DND-41 (cell line): ENCODE measurements at regions not wholly inside any gene's neighbourhood (a gene's known extent, or its start where the extent isn't known, plus 50 kb on each side); places are given as distances from the start of the nearest gene placed in this dataset.

ENCODE experiments used
- ATAC-seq: fragments of 200-7000 bp; cut with Tn5 transposase; 3 replicates; pipeline ENCODE4 v1.9.1; 2021; ENCODE audit warnings: low read depth; ENCODE audit not compliant: insufficient read depth
- DNase-seq: peaks from one replicate; pipeline ENCODE4 v3.0.0-alpha.2; 2020
- H2AFZ ChIP-seq: 2 replicates; pipeline ENCODE4 v1.6.0; 2012; ENCODE audit warnings: low read depth, low read length
- H3K27ac ChIP-seq: 2 replicates; pipeline ENCODE4 v1.5.1; 2012; ENCODE audit warnings: low read length, inconsistent platforms
- H3K27me3 ChIP-seq: fragments of 200-600 bp; sonication (generic); 2 replicates; pipeline ENCODE4 v1.6.0; 2012; ENCODE audit warnings: low read length, mild to moderate bottlenecking, inconsistent platforms; ENCODE audit not compliant: insufficient read depth, poor library complexity
- H3K36me3 ChIP-seq: 2 replicates; pipeline ENCODE4 v1.5.1; 2012; ENCODE audit warnings: low read length, inconsistent platforms; ENCODE audit not compliant: insufficient read depth
- H3K4me1 ChIP-seq: 2 replicates; pipeline ENCODE4 v1.5.1; 2012; ENCODE audit warnings: mild to moderate bottlenecking, low read length; ENCODE audit not compliant: insufficient read depth
- H3K4me2 ChIP-seq: 2 replicates; pipeline ENCODE4 v1.6.0; 2012; ENCODE audit warnings: mild to moderate bottlenecking, moderate library complexity, low read length, inconsistent platforms; ENCODE audit not compliant: insufficient read depth
- H3K4me3 ChIP-seq, 2 experiments: fragments of 200-600 bp in 1 of 2; shearing (Covaris generic) in 1 of 2; 2 replicates each; pipeline ENCODE4 v1.5.1; 2012 to 2016; ENCODE audit warnings: inconsistent platforms in 2 of 2, low read length in 2 of 2, mild to moderate bottlenecking in 2 of 2, low read depth in 1 of 2, moderate library complexity in 1 of 2
- H3K79me2 ChIP-seq: 2 replicates; pipeline ENCODE4 v1.6.0; 2012; ENCODE audit warnings: low read length, inconsistent platforms; ENCODE audit not compliant: insufficient read depth
- H3K9ac ChIP-seq: 2 replicates; pipeline ENCODE4 v1.6.0; 2012; ENCODE audit warnings: low read depth, mild to moderate bottlenecking, inconsistent platforms, low read length, moderate library complexity
- H3K9me3 ChIP-seq: 2 replicates; pipeline ENCODE4 v1.5.1; 2012; ENCODE audit warnings: low read length, moderate library complexity, mild to moderate bottlenecking, inconsistent platforms; ENCODE audit not compliant: insufficient read depth, severe bottlenecking
- H4K20me1 ChIP-seq: 2 replicates; pipeline ENCODE4 v1.6.0; 2012; ENCODE audit warnings: low read length; ENCODE audit not compliant: insufficient read depth
- EZH2 ChIP-seq: IDR thresholded peaks from 3 replicates; pipeline ENCODE4 v1.6.1; 2012; ENCODE audit warnings: borderline replicate concordance, low read depth, mild to moderate bottlenecking, moderate library complexity, low read length, inconsistent platforms; ENCODE audit not compliant: severe bottlenecking
- TF ChIP-seq, protein P1 (sequence below): IDR thresholded peaks from 2 replicates; pipeline ENCODE4 v1.5.1; 2012; ENCODE audit warnings: borderline replicate concordance, low read length, moderate library complexity, mild to moderate bottlenecking; ENCODE audit not compliant: poor library complexity, severe bottlenecking; ENCODE audit errors: extremely low read depth

DNA sequence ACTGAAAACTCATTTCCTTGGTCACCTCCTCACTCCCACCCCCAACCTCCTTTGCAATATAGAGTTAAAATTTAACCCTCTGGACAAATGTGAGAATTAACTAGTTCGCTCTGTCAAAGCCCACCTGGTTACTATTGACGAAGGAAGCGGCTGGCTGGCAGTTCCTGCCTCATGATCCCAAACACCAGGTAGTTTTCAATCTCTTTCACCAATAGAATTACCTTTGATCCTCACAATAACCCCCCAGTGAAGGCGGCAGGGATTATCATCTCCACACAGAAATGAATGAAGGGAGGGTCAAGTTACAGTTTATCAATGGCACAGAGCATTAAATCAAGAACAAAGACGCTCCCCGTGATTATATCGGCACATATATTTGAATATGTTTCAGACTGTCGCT, 65.7 kb upstream of the TTC29 start:
- H3K4me3 ChIP-seq, result no peak overlapping the region
- DNase-seq (no peak), ATAC-seq (no peak)
- H3K79me2 ChIP-seq, result no peaks in the 10 kb centered on the region
- no peaks in the 10 kb centered on the region for H4K20me1 ChIP-seq
- no peak overlapping the region for H3K27ac ChIP-seq
- TF ChIP-seq, protein P1, sequence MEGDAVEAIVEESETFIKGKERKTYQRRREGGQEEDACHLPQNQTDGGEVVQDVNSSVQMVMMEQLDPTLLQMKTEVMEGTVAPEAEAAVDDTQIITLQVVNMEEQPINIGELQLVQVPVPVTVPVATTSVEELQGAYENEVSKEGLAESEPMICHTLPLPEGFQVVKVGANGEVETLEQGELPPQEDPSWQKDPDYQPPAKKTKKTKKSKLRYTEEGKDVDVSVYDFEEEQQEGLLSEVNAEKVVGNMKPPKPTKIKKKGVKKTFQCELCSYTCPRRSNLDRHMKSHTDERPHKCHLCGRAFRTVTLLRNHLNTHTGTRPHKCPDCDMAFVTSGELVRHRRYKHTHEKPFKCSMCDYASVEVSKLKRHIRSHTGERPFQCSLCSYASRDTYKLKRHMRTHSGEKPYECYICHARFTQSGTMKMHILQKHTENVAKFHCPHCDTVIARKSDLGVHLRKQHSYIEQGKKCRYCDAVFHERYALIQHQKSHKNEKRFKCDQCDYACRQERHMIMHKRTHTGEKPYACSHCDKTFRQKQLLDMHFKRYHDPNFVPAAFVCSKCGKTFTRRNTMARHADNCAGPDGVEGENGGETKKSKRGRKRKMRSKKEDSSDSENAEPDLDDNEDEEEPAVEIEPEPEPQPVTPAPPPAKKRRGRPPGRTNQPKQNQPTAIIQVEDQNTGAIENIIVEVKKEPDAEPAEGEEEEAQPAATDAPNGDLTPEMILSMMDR, result no peak
- no peak for TF ChIP-seq EZH2
- no peak overlapping the region for H3K9ac ChIP-seq
- no peak overlapping the region for H3K4me2 ChIP-seq
- H3K36me3 ChIP-seq, result no peaks in the 10 kb centered on the region
- no peaks in the 10 kb centered on the region for H3K27me3 ChIP-seq
- H3K9me3 ChIP-seq, result no peaks in the 10 kb centered on the region
- no peak overlapping the region for H2AFZ ChIP-seq
- no peaks in the 10 kb centered on the region for H3K4me1 ChIP-seq

DNA sequence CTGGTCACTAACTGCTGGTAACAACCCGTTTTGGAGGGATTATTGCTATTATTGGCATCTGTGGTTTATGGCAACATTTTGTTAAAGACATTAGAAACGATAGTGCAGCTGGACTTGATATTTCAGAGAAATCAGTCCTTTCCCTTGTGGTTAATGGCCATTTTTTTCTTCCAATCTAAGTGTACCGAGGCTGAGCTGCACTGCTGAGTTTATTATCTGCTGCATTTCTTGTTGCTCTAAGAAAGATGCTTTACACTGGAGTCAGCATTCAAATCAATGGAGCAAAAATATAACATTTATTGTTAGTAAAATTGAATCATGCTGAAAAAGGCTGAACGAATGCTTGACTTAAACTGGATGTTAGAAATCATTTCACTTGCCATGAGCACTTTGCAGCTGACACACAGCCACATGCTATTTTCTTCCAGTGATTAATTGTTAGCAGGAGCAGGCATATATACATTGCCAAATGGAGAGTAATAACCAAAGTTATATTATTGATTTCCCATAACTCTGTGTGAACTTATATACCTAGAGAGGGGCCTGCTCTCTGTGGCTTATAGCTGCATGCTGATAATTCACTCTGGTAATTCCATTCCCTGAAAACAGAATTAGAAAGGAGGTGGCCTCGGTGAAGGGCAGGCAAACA, 66.5 kb upstream of the TTC29 start:
- Histone ChIP-seq H2AFZ (no peak overlapping the region), H3K4me2 (no peak overlapping the region), H3K79me2 (no peaks in the 10 kb centered on the region), H3K27ac (no peak overlapping the region), H4K20me1 (no peaks in the 10 kb centered on the region), H3K9ac (no peak overlapping the region), H3K36me3 (no peaks in the 10 kb centered on the region), H3K4me1 (no peaks in the 10 kb centered on the region), H3K9me3 (no peaks in the 10 kb centered on the region), H3K4me3 (no peak overlapping the region), H3K27me3 (no peaks in the 10 kb centered on the region)
- DNase-seq, result no peak
- TF ChIP-seq, protein P1, result no peak
- no peak for ATAC-seq

DNA sequence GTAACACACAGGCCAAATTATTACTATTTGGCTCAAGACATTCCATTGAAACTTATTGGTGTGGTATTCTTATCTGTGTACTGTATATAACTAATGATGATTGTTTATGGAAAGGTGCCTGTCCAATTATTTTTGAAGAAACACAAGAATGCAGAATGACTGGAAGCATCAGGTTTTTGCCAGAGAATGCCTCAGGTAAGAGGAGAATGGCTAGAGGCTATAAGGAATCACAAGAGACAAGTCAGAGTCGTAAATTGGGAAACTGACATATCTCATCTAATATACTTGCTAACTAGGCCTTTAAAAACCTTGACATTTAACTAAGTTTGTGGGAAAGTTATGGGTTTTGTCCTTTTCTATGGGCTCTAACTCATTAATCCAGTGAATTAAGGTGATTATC, 69.3 kb upstream of the TTC29 start:
- no peak for DNase-seq
- no peak overlapping the region for H3K4me3 ChIP-seq
- H4K20me1 ChIP-seq, result no peaks in the 10 kb centered on the region
- no peaks in the 10 kb centered on the region for H3K36me3 ChIP-seq
- no peak for ATAC-seq
- H3K4me1 ChIP-seq, result no peaks in the 10 kb centered on the region
- H3K27me3 ChIP-seq, result no peaks in the 10 kb centered on the region
- no peak overlapping the region for H2AFZ ChIP-seq
- no peak for TF ChIP-seq EZH2
- TF ChIP-seq, protein P1, result no peak
- no peak overlapping the region for H3K27ac ChIP-seq
- H3K4me2 ChIP-seq, result no peak overlapping the region
- H3K9ac ChIP-seq, result no peak overlapping the region
- no peaks in the 10 kb centered on the region for H3K9me3 ChIP-seq
- H3K79me2 ChIP-seq, result no peaks in the 10 kb centered on the region

DNA sequence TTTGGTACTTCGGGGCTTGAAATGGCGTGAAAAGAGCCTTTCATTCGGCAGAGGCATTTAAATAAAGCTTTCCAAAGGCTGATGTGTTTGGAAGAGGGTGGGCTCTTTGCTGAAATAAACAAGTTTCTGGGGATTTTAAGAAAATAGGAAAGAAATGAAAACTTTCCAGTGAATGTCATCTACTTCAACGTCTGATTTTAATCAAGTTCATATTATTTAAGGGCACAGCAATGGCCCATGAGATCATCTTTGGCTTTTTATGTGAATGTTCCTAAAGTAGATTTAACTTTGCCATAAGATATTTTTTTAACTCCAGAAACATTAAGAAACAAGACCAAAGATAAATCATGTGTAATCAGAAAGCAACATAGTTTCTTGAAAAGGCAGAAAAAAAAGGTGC, 69.8 kb upstream of the TTC29 start:
- DNase-seq, result no peak
- TF ChIP-seq, protein P1, result no peak
- TF ChIP-seq EZH2, result no peak
- Histone ChIP-seq H3K36me3 (no peaks in the 10 kb centered on the region), H3K9ac (no peak overlapping the region), H3K9me3 (no peaks in the 10 kb centered on the region), H2AFZ (no peak overlapping the region), H4K20me1 (no peaks in the 10 kb centered on the region), H3K27ac (no peak overlapping the region), H3K27me3 (no peaks in the 10 kb centered on the region), H3K4me3 (no peak overlapping the region), H3K4me2 (no peak overlapping the region), H3K4me1 (no peaks in the 10 kb centered on the region), H3K79me2 (no peaks in the 10 kb centered on the region)
- no peak for ATAC-seq
